Stimulated activated CD4-positive, alpha-beta T cell treated with anti-CD3 and anti-CD28 coated beads, Interleukin-4, amount 100 ng/mL, for 1 hour (primary cell): ENCODE measurements at regions not wholly inside any gene's neighbourhood (a gene's known extent, or its start where the extent isn't known, plus 50 kb on each side); places are given as distances from the start of the nearest gene placed in this dataset.

ENCODE experiments used
- DNase-seq: peaks from one replicate; pipeline ENCODE4 v3.0.0-alpha.2; 2020

- no peak for DNase-seq
Measured at GRCh38 chr21:28445141-28445830, 547.4 kb downstream of the LTN1 start.

GRCh38 chr21:28444557-28444956 lies 548.1 kb downstream of the LTN1 start:
- DNase-seq: no peak

DNA sequence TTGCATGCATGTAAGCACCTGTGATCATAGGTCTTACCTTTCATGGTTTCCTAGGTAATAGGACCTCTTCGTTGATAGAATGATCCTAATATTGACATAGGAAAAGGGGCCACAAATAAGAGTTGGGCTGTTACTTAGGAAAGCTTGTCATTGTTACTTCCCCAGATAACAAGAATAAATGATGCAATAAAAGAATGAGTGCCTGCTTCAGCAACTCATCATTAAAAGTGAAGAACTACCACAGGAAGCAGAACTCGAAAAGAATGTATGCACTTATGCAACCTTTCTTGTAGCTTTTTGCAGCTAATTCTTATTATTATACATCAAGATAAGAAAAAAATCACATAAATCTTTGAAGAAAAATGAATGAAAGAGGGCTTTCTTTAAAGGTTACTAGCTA lies 548.6 kb downstream of the LTN1 start:
- DNase-seq: no peak

GRCh38 chr21:28442624-28443023 lies 550.1 kb downstream of the LTN1 start:
- no peak for DNase-seq

DNA sequence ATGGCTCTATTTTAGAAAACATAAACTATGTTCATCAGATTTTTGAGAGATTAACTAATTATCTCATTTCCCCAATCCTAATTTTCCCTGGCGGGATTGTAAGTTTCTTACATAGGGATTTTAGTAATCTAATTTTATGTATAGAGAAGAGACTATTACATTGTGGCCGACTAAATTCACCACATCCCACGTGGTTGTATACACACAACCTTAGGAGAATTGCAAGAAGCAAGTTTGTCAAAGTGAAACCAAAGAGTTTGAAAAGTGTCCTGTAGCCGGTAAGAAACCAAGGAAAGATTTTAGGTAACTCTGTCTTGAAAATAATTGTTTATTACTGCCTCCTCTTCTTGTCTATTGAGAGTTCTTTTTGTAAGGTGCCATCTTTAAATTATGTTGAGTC lies 550.6 kb downstream of the LTN1 start:
- no peak for DNase-seq

DNA sequence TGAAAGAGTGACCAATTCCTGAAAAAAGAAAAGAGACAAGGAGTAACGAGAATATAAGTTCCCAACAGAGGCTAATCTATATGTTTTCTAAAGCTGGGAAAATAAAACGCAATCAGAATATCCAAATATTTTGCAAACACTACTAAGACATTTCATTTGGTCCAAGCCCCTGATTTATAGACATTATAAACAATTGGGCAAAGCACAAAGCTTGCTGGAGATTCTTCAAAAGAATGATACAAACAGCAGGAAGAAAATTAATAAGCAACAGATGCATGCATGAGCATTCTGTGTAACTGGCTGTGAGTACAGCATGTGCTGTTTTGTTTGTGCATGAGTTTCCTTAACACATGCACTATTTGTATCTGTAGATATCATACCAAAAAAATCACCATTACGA lies 552.9 kb downstream of the LTN1 start:
- DNase-seq: no peak

DNA sequence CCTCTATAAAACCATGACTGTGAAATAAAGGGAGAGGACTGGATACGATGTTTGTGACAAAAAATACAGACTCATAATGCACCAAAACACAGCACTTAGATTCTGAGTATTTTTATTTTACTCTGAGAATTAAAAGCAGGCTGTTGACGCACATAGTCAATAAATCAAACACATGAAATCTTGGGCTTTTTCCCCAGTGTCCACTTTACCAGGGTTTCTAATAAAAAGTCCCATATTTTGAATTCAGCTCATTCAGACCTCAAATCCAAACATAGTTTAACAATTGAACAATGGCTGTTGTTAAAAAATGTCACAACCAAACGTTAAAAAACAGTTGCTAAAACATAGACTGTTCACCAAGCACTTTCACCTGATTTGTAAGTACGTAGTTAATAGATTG lies 553.4 kb downstream of the LTN1 start:
- DNase-seq: no peak

DNA sequence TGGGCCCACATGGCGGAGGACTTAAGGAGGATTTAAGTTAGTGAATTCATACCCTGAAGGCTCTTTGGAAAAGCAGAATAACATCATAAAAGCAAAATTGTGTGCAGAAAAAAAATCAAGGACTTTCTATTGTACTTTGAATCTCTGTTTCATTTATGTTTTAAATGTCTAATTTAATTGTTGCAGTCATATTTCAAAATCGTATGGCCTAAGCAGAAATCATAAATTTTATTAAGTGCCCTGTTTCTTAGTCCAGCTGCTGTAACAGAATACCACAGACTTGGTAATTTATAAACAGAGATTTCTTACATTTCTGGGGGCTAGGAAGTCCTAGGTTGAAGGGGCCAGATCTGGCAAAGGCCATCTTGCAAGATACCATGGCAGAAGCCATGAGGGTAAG lies 555.6 kb downstream of the LTN1 start:
- DNase-seq: no peak

DNA sequence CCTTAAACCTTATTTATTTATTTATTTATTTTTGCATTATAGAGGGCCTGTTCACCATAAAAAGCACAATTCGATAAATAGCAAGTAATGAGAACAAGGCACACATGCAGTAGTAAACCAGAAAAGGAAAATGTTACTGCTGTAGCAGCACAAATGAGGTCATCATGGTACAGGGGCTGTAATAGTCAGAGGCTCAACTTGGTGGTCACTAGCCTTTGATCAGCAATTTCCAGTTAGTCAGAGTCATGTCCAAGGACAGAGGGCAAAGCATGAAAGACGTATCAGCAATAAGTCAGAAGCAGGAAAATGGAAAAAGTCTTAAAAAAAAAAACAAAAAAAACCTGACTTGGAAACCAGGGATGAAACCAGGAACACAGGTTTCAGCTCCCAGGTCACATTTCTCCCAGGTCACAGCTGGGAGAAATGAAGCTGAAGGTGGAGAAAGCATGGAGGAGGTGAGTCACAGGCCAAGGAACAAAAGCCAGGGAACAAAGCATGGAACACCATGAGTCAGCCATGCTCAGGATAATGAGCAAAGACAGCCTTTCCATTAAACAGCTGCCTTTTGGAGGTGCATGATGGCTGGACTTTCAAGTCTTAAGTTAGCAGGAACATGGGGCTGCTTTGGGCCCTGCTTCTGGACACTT lies 556.3 kb downstream of the LTN1 start:
- DNase-seq: no peak

GRCh38 chr21:28431527-28432200 lies 561.0 kb downstream of the LTN1 start:
- DNase-seq: no peak

GRCh38 chr21:28431022-28431421 lies 561.7 kb downstream of the LTN1 start:
- no peak for DNase-seq

DNA sequence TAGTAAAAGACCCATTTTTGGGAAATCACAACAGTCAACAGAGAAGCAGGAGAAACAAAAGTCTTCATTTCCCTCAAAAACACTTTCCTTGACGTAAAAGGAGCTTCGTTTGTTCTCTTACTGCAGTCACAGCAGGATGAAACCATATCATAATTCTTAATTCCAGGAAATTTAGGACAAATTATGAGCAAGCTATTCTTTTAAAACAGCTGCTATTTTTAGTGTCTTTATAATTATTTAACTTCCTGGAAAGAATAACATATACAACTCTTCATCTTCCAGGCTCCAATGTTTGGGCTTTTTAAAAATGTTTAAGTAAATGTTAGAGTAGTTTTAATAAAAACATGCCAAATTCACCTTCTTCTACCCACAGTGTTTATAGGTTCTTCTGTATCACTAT lies 563.5 kb downstream of the LTN1 start:
- no peak for DNase-seq

DNA sequence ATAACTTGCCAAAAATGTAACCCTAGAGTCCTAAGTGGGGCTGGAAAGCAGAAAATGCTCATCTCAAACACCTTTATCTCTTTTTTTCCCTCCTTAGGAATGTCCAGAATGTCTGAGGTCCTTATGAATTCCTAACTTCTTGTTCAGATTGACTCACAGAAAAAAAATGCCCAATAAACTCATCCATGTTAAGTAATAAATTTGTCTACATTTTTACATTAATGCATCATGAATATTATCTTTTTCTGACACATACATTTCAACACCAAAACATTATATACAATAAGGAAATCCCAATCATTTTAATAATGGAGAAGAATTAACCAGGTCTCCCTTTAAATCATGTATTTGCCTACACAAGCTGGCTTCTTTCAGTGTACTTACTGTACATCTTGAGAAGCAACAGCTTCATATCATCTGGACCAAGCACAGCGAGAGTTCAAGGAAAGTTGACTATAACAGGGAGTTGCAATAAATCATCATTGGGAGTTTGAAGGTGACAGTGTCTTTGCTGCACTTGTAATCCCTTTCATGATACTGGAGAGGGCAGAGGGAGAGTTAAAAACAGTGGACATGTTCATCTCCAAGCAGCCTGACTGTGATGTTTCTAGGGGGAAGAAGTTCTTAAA lies 565.2 kb downstream of the LTN1 start:
- no peak for DNase-seq

DNA sequence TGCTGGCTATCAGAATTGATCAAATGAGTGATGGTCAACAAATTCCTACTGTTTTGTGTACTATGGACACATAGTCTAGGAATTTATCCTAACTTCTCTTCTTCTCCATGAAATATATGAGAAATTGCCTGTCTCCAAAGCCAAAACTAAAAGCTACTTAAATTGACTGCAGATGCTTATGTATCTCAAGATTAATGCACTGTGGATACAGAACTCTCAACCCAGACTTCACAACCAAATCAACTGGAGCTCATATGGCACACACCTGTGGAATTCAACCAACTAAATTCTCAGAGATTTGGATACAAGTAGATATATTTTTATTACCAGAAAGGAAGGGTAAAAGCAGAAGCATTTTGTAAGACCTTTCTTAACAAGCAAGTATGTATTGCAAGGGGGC lies 566.1 kb downstream of the LTN1 start:
- DNase-seq: no peak

GRCh38 chr21:28423521-28424190 lies 569.0 kb downstream of the LTN1 start:
- DNase-seq: no peak

DNA sequence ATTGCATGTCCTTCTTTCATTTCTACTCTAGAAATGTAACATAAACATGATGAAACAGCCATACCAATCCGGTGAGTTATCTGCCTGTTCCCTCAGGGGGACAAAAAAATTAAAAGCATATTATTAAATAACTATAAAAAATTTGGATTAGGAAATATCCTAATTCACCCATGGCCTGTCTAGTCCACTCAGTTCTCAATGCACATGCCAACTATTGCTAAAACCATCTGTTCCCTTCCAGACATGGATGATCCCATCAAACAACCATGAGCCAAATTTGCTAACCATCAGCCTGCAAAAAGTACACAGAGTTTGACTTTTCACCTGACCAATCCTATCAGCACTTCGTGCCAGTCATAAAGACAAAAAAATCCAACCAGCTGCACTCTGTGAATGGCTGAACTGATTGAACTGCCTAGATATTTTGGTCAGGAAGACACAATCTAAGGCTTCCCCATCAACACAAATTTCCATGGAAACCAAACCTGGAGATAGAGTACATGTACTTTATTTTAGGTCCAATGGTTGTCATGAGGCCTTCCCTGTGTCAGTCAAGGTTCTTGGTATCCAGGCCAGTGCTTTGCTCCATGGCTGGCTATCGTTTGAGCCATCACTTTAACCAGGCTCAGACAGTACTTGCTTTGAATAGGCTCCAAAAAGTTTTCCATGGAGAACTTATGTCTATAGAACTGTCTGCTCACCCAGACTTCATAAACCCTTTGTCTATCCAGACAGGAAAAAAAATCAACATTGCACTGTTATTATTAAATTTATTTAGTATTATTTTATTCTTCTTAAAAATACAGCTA lies 570.8 kb downstream of the LTN1 start:
- no peak for DNase-seq

- no peak for DNase-seq
Measured at GRCh38 chr21:28419811-28420210, 572.9 kb downstream of the LTN1 start.

- no peak for DNase-seq
Measured at GRCh38 chr21:28418726-28419514, 573.8 kb downstream of the LTN1 start.

DNA sequence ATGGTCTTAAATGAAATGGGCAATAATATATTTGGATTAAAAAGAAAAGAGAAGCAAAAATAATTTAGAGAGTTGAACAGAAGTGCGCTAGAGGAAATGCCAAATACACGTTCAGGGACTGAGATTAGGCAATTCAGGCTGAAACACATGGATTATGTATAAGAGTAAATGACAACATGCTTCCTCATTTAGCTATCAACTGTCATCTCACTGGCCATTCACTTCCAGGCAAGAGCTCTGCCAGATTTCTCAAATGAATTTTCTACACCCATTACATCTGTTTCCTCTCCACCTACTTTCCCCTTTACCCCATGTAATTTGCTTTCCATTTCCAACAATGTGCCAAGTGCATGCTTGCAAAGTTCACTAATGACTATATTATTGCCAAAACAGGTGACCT lies 582.4 kb downstream of the LTN1 start:
- DNase-seq: no peak

DNA sequence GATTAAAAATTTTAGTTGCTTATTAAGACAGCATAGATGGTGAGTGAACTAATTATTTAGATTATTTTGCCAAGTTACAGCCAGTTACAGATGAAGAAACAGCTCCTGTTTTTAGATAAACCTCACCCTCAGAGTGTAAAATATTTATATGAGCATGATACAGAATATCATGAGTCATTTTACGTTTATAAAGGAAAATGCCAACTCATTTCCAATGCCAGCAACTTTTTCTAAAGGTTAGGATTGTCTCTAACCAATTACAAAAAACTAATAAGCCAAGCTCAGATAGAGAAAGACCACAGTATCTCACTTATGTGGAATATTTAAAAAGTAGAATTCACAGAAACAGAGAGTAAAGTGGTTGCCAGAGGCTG lies 590.1 kb downstream of the LTN1 start:
- no peak for DNase-seq

DNA sequence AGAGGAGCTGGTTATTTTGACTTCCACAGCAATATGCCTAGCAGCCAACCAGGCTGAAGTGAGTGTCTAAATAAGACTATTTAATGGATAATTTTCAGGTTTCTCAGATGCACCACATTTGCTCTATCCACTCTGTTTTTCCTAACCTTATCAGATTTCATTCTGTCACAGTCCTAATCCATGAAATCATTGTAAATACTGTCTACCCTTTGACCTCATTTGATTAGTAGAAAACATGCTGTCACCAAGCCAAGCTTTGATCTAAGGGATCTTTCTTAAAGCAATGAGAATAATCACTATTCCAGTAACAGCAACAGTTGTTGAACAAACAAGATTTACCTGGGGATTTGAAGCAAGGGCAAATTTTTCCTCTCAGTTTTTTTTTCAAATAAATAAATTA lies 595.6 kb downstream of the LTN1 start:
- no peak for DNase-seq

- no peak for DNase-seq
Measured at GRCh38 chr21:28396421-28396820, 596.3 kb downstream of the LTN1 start.
